BLaER1 treated with 17β-estradiol and CSF1 and Interleukin-3, amounts not matched to agents 10 nM and 100 nM (cell line): ENCODE measurements at regions not wholly inside any gene's neighbourhood (a gene's known extent, or its start where the extent isn't known, plus 50 kb on each side); places are given as distances from the start of the nearest gene placed in this dataset.

ENCODE experiments used
- H3K27ac ChIP-seq, 11 experiments: shearing (Covaris generic); formaldehyde crosslinking; 2 replicates each; pipeline ENCODE4 v1.8.1; 2022
- H3K27me3 ChIP-seq, 11 experiments: shearing (Covaris generic); formaldehyde crosslinking; 2 replicates each; pipeline ENCODE4 v1.8.1; 2022
- H3K36me3 ChIP-seq, 11 experiments: shearing (Covaris generic); formaldehyde crosslinking; 2 replicates each; pipeline ENCODE4 v1.8.1; 2022
- H3K4me1 ChIP-seq, 10 experiments: shearing (Covaris generic); formaldehyde crosslinking; 2 replicates each; pipeline ENCODE4 v1.8.1; 2022
- H3K4me2 ChIP-seq, 11 experiments: shearing (Covaris generic); formaldehyde crosslinking; 2 replicates each; pipeline ENCODE4 v1.8.1; 2022
- H3K4me3 ChIP-seq, 10 experiments: shearing (Covaris generic); formaldehyde crosslinking; 2 replicates each; pipeline ENCODE4 v1.8.1; 2022
- H3K9ac ChIP-seq, 11 experiments: shearing (Covaris generic); formaldehyde crosslinking; 2 replicates each; pipeline ENCODE4 v1.8.1; 2022
- H3K9me3 ChIP-seq, 11 experiments: shearing (Covaris generic); formaldehyde crosslinking; replicated peaks in 1 of 11; 2 replicates each; pipeline ENCODE4 v1.8.1; 2022
- H4K20me1 ChIP-seq, 11 experiments: shearing (Covaris generic); formaldehyde crosslinking; 2 replicates each; pipeline ENCODE4 v1.8.1; 2022
- Cebpa-rat ChIP-seq, 11 experiments: shearing (Covaris generic); IDR thresholded peaks; 2 replicates each; pipeline ENCODE4 v1.8.1; 2022

- TF ChIP-seq Cebpa-rat (IDR thresholded peaks at IDR 0.05), result no peak
- H3K4me3 ChIP-seq, result no peak overlapping the region
- no peak overlapping the region for H3K4me2 ChIP-seq
- H3K36me3 ChIP-seq, result no peaks in the 10 kb centered on the region
- no peaks in the 10 kb centered on the region for H3K9me3 ChIP-seq
- H3K9ac ChIP-seq, result no peak overlapping the region
- H3K4me1 ChIP-seq, result no peaks in the 10 kb centered on the region
- H3K27ac ChIP-seq, result no peak overlapping the region
- no peaks in the 10 kb centered on the region for H3K27me3 ChIP-seq
- H4K20me1 ChIP-seq, result no peaks in the 10 kb centered on the region
Observed at GRCh38 chr11:91686700-91687099, 537.9 kb upstream of the FAT3 start.

DNA sequence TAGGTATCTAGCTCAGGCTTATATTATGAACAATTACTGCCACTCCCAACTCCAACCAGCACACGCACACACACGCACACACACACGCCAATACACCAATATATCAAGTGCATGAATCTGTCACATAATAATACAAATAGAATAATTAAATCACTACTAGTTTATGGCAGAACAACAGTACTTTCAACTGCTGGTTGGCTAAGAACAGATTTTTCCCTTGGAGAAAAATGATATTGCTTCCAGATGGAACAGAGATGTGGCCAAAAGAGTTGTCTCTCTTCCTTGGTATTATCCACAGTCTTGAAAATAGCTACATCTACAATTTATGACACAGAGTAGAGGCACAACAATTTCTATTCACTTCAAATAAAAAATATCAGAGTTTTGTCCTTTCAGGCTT lies 538.3 kb upstream of the FAT3 start:
- Histone ChIP-seq H3K9me3 (no peaks in the 10 kb centered on the region), H3K36me3 (no peaks in the 10 kb centered on the region), H3K27ac (no peak overlapping the region), H3K4me3 (no peak overlapping the region), H3K4me2 (no peak overlapping the region), H3K9ac (no peak overlapping the region), H3K27me3 (no peaks in the 10 kb centered on the region), H4K20me1 (no peaks in the 10 kb centered on the region), H3K4me1 (no peaks in the 10 kb centered on the region)
- no peak for TF ChIP-seq Cebpa-rat (IDR thresholded peaks at IDR 0.05)

GRCh38 chr11:91673705-91674104 lies 550.9 kb upstream of the FAT3 start:
- no peak overlapping the region for H3K4me2 ChIP-seq
- H3K4me3 ChIP-seq, result no peak overlapping the region
- no peaks in the 10 kb centered on the region for H3K4me1 ChIP-seq
- H3K27ac ChIP-seq, result no peak overlapping the region
- H3K36me3 ChIP-seq, result no peaks in the 10 kb centered on the region
- TF ChIP-seq Cebpa-rat (IDR thresholded peaks at IDR 0.05), result no peak
- no peak overlapping the region for H3K9ac ChIP-seq
- peaks cover 0 to 16% (median 6%) of the 10 kb centered on the region in 11 experiments; a peak in 9 of 22 replicates for H3K9me3 ChIP-seq
- H3K27me3 ChIP-seq, result no peaks in the 10 kb centered on the region
- H4K20me1 ChIP-seq, result no peaks in the 10 kb centered on the region

GRCh38 chr11:91664521-91664920 lies 560.1 kb upstream of the FAT3 start:
- no peaks in the 10 kb centered on the region for H3K9me3 ChIP-seq
- H3K4me1 ChIP-seq, result no peaks in the 10 kb centered on the region
- H3K4me2 ChIP-seq, result no peak overlapping the region
- no peak overlapping the region for H3K27ac ChIP-seq
- no peak overlapping the region for H3K4me3 ChIP-seq
- H3K9ac ChIP-seq, result no peak overlapping the region
- H4K20me1 ChIP-seq, result no peaks in the 10 kb centered on the region; a peak in 1 of 22 replicates
- no peaks in the 10 kb centered on the region for H3K27me3 ChIP-seq
- no peak for TF ChIP-seq Cebpa-rat (IDR thresholded peaks at IDR 0.05)
- no peaks in the 10 kb centered on the region for H3K36me3 ChIP-seq

GRCh38 chr11:91660036-91660435 lies 564.6 kb upstream of the FAT3 start:
- Histone ChIP-seq H3K27me3 (no peaks in the 10 kb centered on the region), H3K36me3 (no peaks in the 10 kb centered on the region), H3K9ac (no peak overlapping the region), H3K4me1 (no peaks in the 10 kb centered on the region), H3K4me3 (no peak overlapping the region), H3K27ac (no peak overlapping the region), H3K9me3 (no peaks in the 10 kb centered on the region), H4K20me1 (no peaks in the 10 kb centered on the region), H3K4me2 (no peak overlapping the region)
- no peak for TF ChIP-seq Cebpa-rat (IDR thresholded peaks at IDR 0.05)

DNA sequence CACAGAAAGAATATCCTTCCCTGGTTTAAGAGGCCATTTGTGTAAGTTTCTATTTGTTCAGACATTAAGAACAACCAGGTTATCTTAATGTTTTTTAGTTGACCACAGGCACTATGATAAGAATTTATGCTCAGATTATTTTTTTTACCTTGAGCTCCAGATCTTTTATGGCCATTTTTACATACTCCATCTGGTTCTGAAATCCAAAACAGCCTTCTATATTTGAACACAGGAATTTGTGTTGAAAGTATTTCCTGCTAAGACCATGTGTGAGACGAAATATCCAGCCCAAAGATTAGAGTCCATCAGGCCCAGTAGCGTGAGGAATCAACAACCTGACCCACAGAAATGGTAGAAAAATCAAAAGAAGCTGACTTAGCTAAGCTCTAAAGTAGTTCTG lies 569.9 kb upstream of the FAT3 start:
- no peak overlapping the region for H3K27ac ChIP-seq
- TF ChIP-seq Cebpa-rat (IDR thresholded peaks at IDR 0.05), result no peak
- H3K4me3 ChIP-seq, result no peak overlapping the region
- H3K36me3 ChIP-seq, result no peaks in the 10 kb centered on the region
- H3K27me3 ChIP-seq, result no peaks in the 10 kb centered on the region
- H3K9ac ChIP-seq, result no peak overlapping the region
- no peaks in the 10 kb centered on the region for H3K9me3 ChIP-seq
- no peak overlapping the region for H3K4me2 ChIP-seq
- no peaks in the 10 kb centered on the region for H4K20me1 ChIP-seq
- no peaks in the 10 kb centered on the region for H3K4me1 ChIP-seq

- no peak for TF ChIP-seq Cebpa-rat (IDR thresholded peaks at IDR 0.05)
- Histone ChIP-seq H3K9me3 (no peaks in the 10 kb centered on the region), H3K27me3 (no peaks in the 10 kb centered on the region), H3K4me1 (no peaks in the 10 kb centered on the region), H4K20me1 (no peaks in the 10 kb centered on the region), H3K36me3 (no peaks in the 10 kb centered on the region), H3K9ac (no peak overlapping the region), H3K4me3 (no peak overlapping the region), H3K27ac (no peak overlapping the region), H3K4me2 (no peak overlapping the region)
Observed at GRCh38 chr11:91653079-91653754, 571.4 kb upstream of the FAT3 start.

DNA sequence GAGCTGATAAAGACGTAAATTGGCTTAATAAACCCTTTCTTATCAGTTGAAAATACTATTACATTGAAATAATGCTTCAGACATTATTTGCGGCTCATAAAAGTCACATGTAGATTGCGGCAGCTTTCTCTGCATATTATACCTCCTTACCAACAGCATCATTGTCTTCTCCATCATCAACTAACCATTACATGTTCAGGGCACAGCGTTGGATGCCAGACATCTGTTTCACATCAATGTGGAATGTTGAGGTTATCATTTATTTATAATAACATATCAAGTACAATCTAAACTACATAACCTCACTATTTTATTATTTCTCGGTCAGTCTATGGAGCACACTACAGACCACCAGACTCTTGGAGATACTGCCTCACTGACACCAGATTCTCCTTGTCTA lies 573.8 kb upstream of the FAT3 start:
- Histone ChIP-seq H3K27me3 (no peaks in the 10 kb centered on the region), H3K4me1 (no peaks in the 10 kb centered on the region), H3K4me2 (no peak overlapping the region), H3K36me3 (no peaks in the 10 kb centered on the region), H4K20me1 (no peaks in the 10 kb centered on the region), H3K9ac (no peak overlapping the region), H3K4me3 (no peak overlapping the region), H3K9me3 (no peaks in the 10 kb centered on the region), H3K27ac (no peak overlapping the region)
- no peak for TF ChIP-seq Cebpa-rat (IDR thresholded peaks at IDR 0.05)

DNA sequence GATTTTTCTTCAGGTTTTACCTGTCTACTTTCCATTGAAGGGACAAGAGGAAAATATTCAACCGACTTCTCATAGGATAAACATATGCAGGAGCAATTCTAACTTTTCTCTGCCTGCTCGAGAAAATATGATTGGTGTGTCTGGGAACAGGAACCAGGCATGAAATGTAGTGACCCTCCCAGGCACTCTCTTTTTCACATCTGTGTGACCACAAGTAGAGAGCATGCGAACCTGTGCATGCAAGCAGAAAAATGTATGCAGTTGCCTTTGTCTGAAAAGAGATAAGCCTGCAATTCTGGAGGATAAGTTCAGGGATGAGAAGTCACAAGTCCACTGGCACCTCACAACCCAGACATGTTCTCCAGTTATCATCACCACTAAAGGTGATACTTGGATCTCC lies 583.5 kb upstream of the FAT3 start:
- H4K20me1 ChIP-seq, result no peaks in the 10 kb centered on the region
- H3K27me3 ChIP-seq, result no peaks in the 10 kb centered on the region
- no peak overlapping the region for H3K4me3 ChIP-seq
- no peak for TF ChIP-seq Cebpa-rat (IDR thresholded peaks at IDR 0.05)
- H3K9ac ChIP-seq, result no peak overlapping the region
- H3K4me2 ChIP-seq, result no peak overlapping the region
- H3K9me3 ChIP-seq, result no peaks in the 10 kb centered on the region
- H3K4me1 ChIP-seq, result no peaks in the 10 kb centered on the region
- no peaks in the 10 kb centered on the region for H3K36me3 ChIP-seq
- H3K27ac ChIP-seq, result no peak overlapping the region

DNA sequence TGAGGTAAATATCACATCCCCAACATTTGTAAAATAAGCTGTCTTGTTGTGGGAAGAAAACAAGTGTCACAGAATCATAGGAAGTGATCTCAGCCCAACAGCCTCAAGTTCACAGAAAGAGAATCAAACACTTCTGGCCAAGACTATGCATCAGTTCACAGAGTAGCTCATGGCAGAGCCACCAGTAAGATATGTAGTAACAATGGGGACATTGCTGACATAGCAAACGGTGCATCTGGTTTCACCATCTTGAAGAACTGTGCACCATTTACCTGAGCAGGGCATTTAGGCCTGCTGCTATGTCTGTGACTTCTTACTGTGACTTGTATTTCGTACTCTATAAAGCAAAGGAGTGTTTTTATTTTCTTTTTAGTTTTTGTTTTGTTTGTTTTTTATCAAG lies 585.3 kb upstream of the FAT3 start:
- Histone ChIP-seq H3K36me3 (no peaks in the 10 kb centered on the region), H3K4me1 (no peaks in the 10 kb centered on the region), H3K27me3 (no peaks in the 10 kb centered on the region), H3K9ac (no peak overlapping the region), H3K9me3 (no peaks in the 10 kb centered on the region), H3K4me2 (no peak overlapping the region), H3K27ac (no peak overlapping the region), H3K4me3 (no peak overlapping the region), H4K20me1 (no peaks in the 10 kb centered on the region)
- TF ChIP-seq Cebpa-rat (IDR thresholded peaks at IDR 0.05), result no peak
